Nephron progenitor cell (in vitro differentiated cells): ENCODE measurements at regions not wholly inside any gene's neighbourhood (a gene's known extent, or its start where the extent isn't known, plus 50 kb on each side); places are given as distances from the start of the nearest gene placed in this dataset.

Experiments used
- DNase-seq: peaks from one replicate; pipeline ENCODE4 v3.0.0; 2021
- H3K27ac Mint-ChIP-seq: 2 replicates; pipeline ENCODE4 v1.8.0; 2021; ENCODE audit warnings: mild to moderate bottlenecking, moderate library complexity, mixed read lengths
- H3K27me3 Mint-ChIP-seq: 2 replicates; pipeline ENCODE4 v1.8.0; 2021; ENCODE audit warnings: mild to moderate bottlenecking, low read depth, mixed read lengths; ENCODE audit not compliant: poor library complexity
- H3K36me3 Mint-ChIP-seq: 2 replicates; pipeline ENCODE4 v1.8.0; 2021; ENCODE audit warnings: low read depth, mixed read lengths
- H3K4me1 Mint-ChIP-seq: 2 replicates; pipeline ENCODE4 v1.8.0; 2021; ENCODE audit warnings: mixed read lengths
- H3K4me3 Mint-ChIP-seq: 2 replicates; pipeline ENCODE4 v1.8.0; 2021; ENCODE audit warnings: mild to moderate bottlenecking, moderate library complexity, mixed read lengths
- H3K9me3 Mint-ChIP-seq: 2 replicates; pipeline ENCODE4 v1.8.0; 2021; ENCODE audit warnings: mild to moderate bottlenecking, moderate library complexity, mixed read lengths
- CTCF ChIP-seq: fragments of 200-600 bp; sonication (generic); IDR thresholded peaks from 2 replicates; pipeline ENCODE4 v1.5.0; 2021; ENCODE audit warnings: antibody characterized with exemption

GRCh38 chr1:115564201-115564600 lies 77.6 kb upstream of the VANGL1 start:
- peaks cover 5% of the 10 kb centered on the region for H3K36me3 Mint-ChIP-seq
- TF ChIP-seq CTCF: no peak
- no peak overlapping the region for H3K27ac Mint-ChIP-seq
- H3K9me3 Mint-ChIP-seq: peaks cover 32% of the 10 kb centered on the region
- H3K4me1 Mint-ChIP-seq: no peaks in the 10 kb centered on the region
- peaks cover 26% of the 10 kb centered on the region for H3K27me3 Mint-ChIP-seq
- peak; percentile 61 for DNase-seq
- H3K4me3 Mint-ChIP-seq: peak overlapping the region; percentile 76

- no peaks in the 10 kb centered on the region for H3K36me3 Mint-ChIP-seq
- peaks cover 22% of the 10 kb centered on the region for H3K27me3 Mint-ChIP-seq
- DNase-seq: no peak
- no peak overlapping the region for H3K27ac Mint-ChIP-seq
- TF ChIP-seq CTCF: no peak
- H3K9me3 Mint-ChIP-seq: peaks cover 9% of the 10 kb centered on the region
- no peaks in the 10 kb centered on the region for H3K4me1 Mint-ChIP-seq
- H3K4me3 Mint-ChIP-seq: no peak overlapping the region
Observed at GRCh38 chr1:115560027-115560426, 81.7 kb upstream of the VANGL1 start.

- H3K4me1 Mint-ChIP-seq: no peaks in the 10 kb centered on the region
- H3K27ac Mint-ChIP-seq: no peak overlapping the region
- no peak for TF ChIP-seq CTCF
- H3K27me3 Mint-ChIP-seq: peaks cover 13% of the 10 kb centered on the region
- H3K4me3 Mint-ChIP-seq: no peak overlapping the region
- DNase-seq: no peak
- peaks cover 9% of the 10 kb centered on the region for H3K9me3 Mint-ChIP-seq
- H3K36me3 Mint-ChIP-seq: no peaks in the 10 kb centered on the region
Observed at GRCh38 chr1:115558275-115558674, 83.5 kb upstream of the VANGL1 start.

GRCh38 chr1:115557715-115558114 lies 84.1 kb upstream of the VANGL1 start:
- Mint-ChIP-seq H3K27me3 (peaks cover 15% of the 10 kb centered on the region), H3K36me3 (no peaks in the 10 kb centered on the region), H3K9me3 (peaks cover 4% of the 10 kb centered on the region), H3K4me1 (no peaks in the 10 kb centered on the region), H3K27ac (no peak overlapping the region), H3K4me3 (no peak overlapping the region)
- TF ChIP-seq CTCF: no peak
- no peak for DNase-seq

- Mint-ChIP-seq H3K9me3 (no peaks in the 10 kb centered on the region), H3K4me1 (no peaks in the 10 kb centered on the region)
Observed at GRCh38 chr1:115556236-115556635, 85.5 kb upstream of the VANGL1 start.

More at GRCh38 chr1:115556236-115556635, 85.5 kb upstream of the VANGL1 start:
- H3K27me3 Mint-ChIP-seq: peaks cover 24% of the 10 kb centered on the region
- no peaks in the 10 kb centered on the region for H3K36me3 Mint-ChIP-seq
- no peak for DNase-seq
- no peak overlapping the region for H3K27ac Mint-ChIP-seq
- TF ChIP-seq CTCF: no peak
- no peak overlapping the region for H3K4me3 Mint-ChIP-seq
